Activated CD4-positive, CD25-positive, alpha-beta regulatory T cell treated with anti-CD3 and anti-CD28 coated beads, Interleukin-2, amount 50 U/mL, for 16 hours (primary cell): ENCODE measurements at regions not wholly inside any gene's neighbourhood (a gene's known extent, or its start where the extent isn't known, plus 50 kb on each side); places are given as distances from the start of the nearest gene placed in this dataset.
"Not testable (repeated sequence)": the region's sequence is repeated elsewhere in the genome, so short reads cannot be mapped to it uniquely, and the experiment has no call there.

ENCODE experiments used
- DNase-seq: peaks from one replicate; pipeline ENCODE4 v3.0.0-alpha.2; 2020; ENCODE audit warnings: low read depth, low spot score

- no peak for DNase-seq
Observed at GRCh38 chr10:25713894-25714240, 220.2 kb upstream of the MYO3A start.

GRCh38 chr10:25724241-25724640 lies 209.8 kb upstream of the MYO3A start:
- DNase-seq: no peak

DNA sequence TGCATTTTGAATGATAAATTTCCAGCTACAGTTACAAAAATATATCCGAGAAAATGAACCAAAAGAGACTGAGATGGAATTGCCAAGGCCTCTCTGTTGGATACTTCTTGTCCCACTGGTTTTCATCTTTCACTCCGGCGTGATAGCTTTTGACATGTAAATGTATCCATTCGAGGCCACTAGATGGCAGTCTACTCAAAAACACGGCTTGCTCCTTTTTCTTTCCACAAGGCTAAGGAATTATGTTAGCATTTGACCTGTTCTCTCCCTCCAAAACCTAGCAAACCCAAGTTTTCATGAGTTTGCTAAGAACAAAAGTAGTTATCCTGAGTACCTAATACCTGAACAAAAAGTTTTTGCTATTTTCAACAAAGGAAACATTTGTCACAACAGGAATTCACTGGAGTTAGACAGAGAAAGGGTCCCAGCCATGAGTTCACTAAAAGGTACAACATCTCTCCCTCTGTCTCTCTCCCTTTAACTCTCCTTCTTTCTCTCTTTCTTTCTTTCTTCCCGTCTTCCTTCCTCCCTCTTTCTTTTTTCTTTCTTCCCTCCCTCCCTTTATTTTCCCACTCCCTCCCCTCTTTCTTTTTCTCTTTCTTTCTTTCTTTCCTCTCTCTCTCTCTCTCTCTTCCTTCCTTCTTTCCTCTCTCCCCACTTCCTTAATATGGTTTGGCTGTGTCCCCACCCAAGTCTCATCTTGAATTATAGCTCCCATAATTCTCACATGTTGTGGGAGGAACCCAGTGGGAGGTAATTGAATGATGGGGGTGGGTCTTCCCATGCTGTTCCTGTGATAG lies 207.9 kb upstream of the MYO3A start:
- DNase-seq: no peak

DNA sequence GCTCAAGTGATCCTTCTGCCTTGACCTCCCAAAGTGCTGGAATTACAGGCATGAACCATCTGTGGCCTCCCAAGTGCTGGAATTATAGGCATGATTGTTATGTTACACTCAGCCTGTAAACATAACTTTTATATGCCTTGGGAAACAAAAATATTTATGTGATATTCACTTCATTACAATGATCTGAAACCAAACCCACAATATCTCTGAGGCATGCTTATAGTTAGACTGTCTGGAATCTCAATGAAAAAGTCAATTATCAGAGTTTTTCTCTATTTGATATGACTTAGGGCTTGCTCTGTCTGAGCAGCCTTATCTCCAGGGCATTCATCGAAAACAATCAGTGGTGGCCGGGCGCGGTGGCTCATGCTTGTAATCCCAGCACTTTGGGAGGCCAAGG lies 195.3 kb upstream of the MYO3A start:
- DNase-seq: no peak

DNA sequence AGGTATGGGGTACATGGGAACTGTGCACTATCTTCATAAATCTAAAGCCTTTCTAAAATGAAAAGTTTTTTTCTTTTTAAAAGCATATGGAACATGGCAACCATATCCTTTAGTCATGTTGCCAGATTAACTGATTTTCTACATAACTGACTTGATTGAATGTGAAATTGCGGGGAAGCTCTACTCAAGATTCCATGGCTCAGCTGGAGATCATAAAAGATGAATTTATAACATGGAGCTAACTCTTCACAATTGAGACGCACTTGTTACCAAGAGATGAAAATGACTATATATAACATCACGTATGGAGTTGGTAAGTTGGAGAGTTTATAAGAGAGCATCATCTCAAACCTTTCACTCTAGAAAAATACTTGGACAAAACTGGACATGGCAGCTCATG lies 190.2 kb upstream of the MYO3A start:
- no peak for DNase-seq

- DNase-seq: no peak
Observed at GRCh38 chr10:25744574-25744973, 189.5 kb upstream of the MYO3A start.

GRCh38 chr10:25745976-25746375 lies 188.1 kb upstream of the MYO3A start:
- no peak for DNase-seq

DNA sequence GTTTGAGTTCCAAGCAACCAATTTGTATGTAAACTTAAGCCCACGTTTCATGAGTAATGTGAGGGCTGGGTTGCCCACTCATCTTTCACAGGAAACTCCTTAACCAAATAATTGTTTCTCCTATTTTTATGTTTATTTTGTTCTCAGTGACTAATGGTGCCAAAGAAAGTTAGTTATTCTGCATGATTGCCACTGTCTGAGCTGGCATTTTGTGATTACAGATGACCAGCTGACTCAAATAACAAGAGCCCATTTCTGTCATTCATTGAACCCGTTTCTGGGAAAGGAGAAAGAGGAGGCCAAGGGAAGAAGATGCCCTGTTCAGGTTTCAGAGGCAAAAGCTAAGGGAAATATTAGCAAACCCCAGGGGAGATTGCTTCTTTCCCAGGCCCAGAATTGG lies 186.9 kb upstream of the MYO3A start:
- no peak for DNase-seq

- no peak for DNase-seq
Observed at GRCh38 chr10:25748509-25748908, 185.5 kb upstream of the MYO3A start.

GRCh38 chr10:25753776-25754175 lies 180.3 kb upstream of the MYO3A start:
- no peak for DNase-seq

- DNase-seq: not testable (repeated sequence)
Observed at GRCh38 chr10:25755874-25756273, 178.2 kb upstream of the MYO3A start.

DNA sequence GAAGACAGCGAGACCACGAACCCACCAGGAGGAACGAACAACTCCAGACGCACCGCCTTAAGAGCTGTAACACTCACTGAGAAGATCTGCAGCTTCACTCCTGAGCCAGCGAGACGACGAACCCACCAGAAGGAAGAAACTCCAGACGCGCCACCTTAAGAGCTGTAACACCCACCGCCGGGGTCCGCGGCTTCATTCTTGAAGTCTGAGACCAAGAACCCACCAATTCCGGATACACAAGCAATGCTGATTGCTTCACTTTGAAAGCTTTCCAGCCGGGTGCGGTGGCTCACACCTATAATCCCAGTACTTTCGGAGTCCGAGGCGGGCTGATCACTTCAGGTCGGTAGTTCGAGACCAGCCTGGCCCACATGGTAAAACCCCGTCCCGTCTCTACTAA lies 177.2 kb upstream of the MYO3A start:
- no peak for DNase-seq

DNA sequence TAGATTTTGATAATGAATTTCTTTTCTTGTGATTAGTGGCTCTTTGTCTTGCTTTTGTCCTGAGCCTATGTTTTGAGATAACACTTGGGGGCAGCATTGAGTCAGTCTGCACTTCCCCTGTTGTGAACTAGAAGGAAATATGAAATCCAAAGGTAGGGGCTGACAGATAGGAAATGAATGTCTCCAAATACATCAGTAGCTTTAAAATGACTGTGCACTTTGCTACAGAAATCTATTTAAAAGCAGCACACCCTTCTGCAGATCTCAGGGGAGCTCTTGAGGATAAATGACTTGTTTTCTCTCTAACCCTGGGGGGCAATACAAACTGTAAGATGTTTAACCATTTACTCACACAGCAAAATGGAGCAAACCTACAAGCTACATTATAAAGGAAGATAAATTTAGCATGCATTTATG lies 176.0 kb upstream of the MYO3A start:
- no peak for DNase-seq

DNA sequence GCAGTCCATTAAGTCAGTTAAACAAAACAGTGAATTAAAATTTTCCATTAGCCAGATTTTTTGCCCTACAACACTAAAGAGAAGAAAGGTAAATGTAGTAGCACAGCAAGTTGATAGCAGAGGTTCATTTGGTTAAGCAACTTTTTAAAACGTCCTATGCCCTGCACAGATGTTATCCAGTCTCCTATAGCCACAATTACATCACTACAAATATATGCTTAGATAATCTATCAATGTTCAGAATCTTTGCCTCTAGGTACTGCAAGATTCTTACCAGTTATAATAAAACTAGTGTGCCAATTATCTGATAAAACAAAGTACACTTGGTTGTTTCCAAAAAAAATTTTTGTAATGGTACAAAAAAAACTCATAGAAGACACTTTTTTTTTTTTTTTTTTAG lies 175.5 kb upstream of the MYO3A start:
- DNase-seq: no peak

GRCh38 chr10:25761937-25762336 lies 172.1 kb upstream of the MYO3A start:
- no peak for DNase-seq

DNA sequence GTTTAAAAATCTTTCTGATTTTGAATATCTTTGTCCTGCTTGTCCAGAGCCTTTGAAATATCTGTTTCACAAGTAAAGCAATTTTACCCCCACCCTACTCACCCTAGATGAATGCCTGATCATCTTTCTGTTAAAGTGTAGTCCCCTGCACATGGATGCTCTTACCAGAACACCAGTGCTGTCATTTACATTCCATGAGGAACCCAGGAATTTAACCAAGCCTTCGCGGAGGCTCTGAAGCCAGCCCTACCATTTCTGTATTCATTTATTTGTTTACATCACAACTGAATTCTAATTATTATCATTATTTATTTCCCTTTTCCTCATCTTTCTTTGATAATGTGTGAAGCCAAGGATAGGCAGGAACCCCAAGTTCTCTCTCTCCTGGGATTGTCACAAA lies 167.8 kb upstream of the MYO3A start:
- DNase-seq: no peak

GRCh38 chr10:25766687-25767221 lies 167.3 kb upstream of the MYO3A start:
- no peak for DNase-seq

GRCh38 chr10:25768167-25768566 lies 165.9 kb upstream of the MYO3A start:
- DNase-seq: no peak

GRCh38 chr10:25778646-25779045 lies 155.4 kb upstream of the MYO3A start:
- no peak for DNase-seq

DNA sequence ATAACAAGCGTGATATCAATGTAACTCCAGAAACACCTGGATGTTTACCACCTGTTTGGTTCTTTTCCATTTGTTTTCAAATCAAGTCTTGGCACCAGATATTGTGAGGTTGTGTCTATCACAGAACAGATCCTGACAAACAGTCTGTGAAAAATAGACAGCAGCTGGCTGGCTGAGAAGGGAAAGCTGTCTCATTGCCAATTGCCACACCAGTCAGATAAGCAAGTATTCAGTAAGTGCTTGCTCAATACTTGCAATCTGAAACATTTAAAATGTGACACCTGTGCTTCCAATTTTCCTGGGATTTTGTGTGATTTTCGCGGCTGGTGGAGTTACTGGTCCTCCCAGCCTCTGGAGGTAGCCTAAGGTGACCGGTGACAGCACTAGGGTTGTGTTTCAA lies 147.9 kb upstream of the MYO3A start:
- no peak for DNase-seq

- no peak for DNase-seq
Observed at GRCh38 chr10:25786899-25787298, 147.1 kb upstream of the MYO3A start.

GRCh38 chr10:25797888-25798429 lies 136.1 kb upstream of the MYO3A start:
- no peak for DNase-seq

GRCh38 chr10:25804505-25804904 lies 129.5 kb upstream of the MYO3A start:
- no peak for DNase-seq
